ENCODE measurements at regions not wholly inside any gene's neighbourhood (a gene's known extent, or its start where the extent isn't known, plus 50 kb on each side); places are given as distances from the start of the nearest gene placed in this dataset.

- Histone ChIP-seq H3K4me1 (ENCODE audit: control insufficient read depth in 4 of 4, insufficient read depth in 4 of 4, low read length in 3 of 4) (peaks cover 0 to under 1% (median 0%) of the 10 kb centered on the region in 4 donors), H3K27me3 (ENCODE audit: control insufficient read depth in 4 of 4, insufficient read depth in 4 of 4, low read length in 3 of 4) (no peaks in the 10 kb centered on the region), H3K9me3 (ENCODE audit: control insufficient read depth in 4 of 4, low read length in 3 of 4) (no peaks in the 10 kb centered on the region), H3K4me3 (ENCODE audit: low read depth in 1 of 3, low read length in 3 of 3) (no peak overlapping the region), H3K9ac (ENCODE audit: low read depth in 1 of 2, low read length in 2 of 2) (no peak overlapping the region), H3K36me3 (ENCODE audit: control insufficient read depth in 4 of 4, insufficient read depth in 3 of 4, low read depth in 1 of 4, low read length in 3 of 4) (no peaks in the 10 kb centered on the region), H3K27ac (ENCODE audit: low read depth in 1 of 2, low read length in 2 of 2) (no peak overlapping the region)
- no peak for DNase-seq (ENCODE audit: low spot score)
- WGBS: 87% methylated on average over 11 of the region's 11 CpGs
- TF ChIP-seq FOXA2 (IDR thresholded peaks at IDR 0.05): no peak
- TF ChIP-seq CTCF (IDR thresholded peaks at IDR 0.05; ENCODE audit: low read depth, low read length, missing input control): no peak
- TF ChIP-seq NR2F2 (IDR thresholded peaks at IDR 0.05): peak; percentile 23
Measured at GRCh38 chr3:124456506-124456905, 273.7 kb upstream of the UMPS start.

GRCh38 chr3:124459678-124460077, 270.6 kb upstream of the UMPS start:
- no peaks in the 10 kb centered on the region for H3K27me3 ChIP-seq (ENCODE audit: control insufficient read depth in 4 of 4, insufficient read depth in 4 of 4, low read length in 3 of 4)
- TF ChIP-seq CTCF (IDR thresholded peaks at IDR 0.05; ENCODE audit: low read depth, low read length, missing input control) (no peak), YY1 (IDR thresholded peaks at IDR 0.05) (no peak)
- H3K9me3 ChIP-seq (ENCODE audit: control insufficient read depth in 4 of 4, low read length in 3 of 4): no peaks in the 10 kb centered on the region
- H3K27ac ChIP-seq (ENCODE audit: low read depth in 1 of 2, low read length in 2 of 2): no peak overlapping the region
- no peak for DNase-seq (ENCODE audit: low spot score)
- H3K9ac ChIP-seq (ENCODE audit: low read depth in 1 of 2, low read length in 2 of 2): no peak overlapping the region
- WGBS: 89% methylated on average over 2 of the region's 2 CpGs
- no peaks in the 10 kb centered on the region for H3K36me3 ChIP-seq (ENCODE audit: control insufficient read depth in 4 of 4, insufficient read depth in 3 of 4, low read depth in 1 of 4, low read length in 3 of 4)
- H3K4me3 ChIP-seq (ENCODE audit: low read depth in 1 of 3, low read length in 3 of 3): no peak overlapping the region
- H3K4me1 ChIP-seq (ENCODE audit: control insufficient read depth in 4 of 4, insufficient read depth in 4 of 4, low read length in 3 of 4): peaks cover 0 to 12% (median 0%) of the 10 kb centered on the region in 4 donors

GRCh38 chr3:124461126-124461525, 269.1 kb upstream of the UMPS start:
- 94% methylated on average over 2 of the region's 2 CpGs for WGBS
- Histone ChIP-seq H3K9me3 (ENCODE audit: control insufficient read depth in 4 of 4, low read length in 3 of 4) (no peaks in the 10 kb centered on the region), H3K27ac (ENCODE audit: low read depth in 1 of 2, low read length in 2 of 2) (no peak overlapping the region), H3K4me1 (ENCODE audit: control insufficient read depth in 4 of 4, insufficient read depth in 4 of 4, low read length in 3 of 4) (peaks cover 0 to 12% (median 0%) of the 10 kb centered on the region in 4 donors), H3K9ac (ENCODE audit: low read depth in 1 of 2, low read length in 2 of 2) (no peak overlapping the region), H3K36me3 (ENCODE audit: control insufficient read depth in 4 of 4, insufficient read depth in 3 of 4, low read depth in 1 of 4, low read length in 3 of 4) (no peaks in the 10 kb centered on the region), H3K27me3 (ENCODE audit: control insufficient read depth in 4 of 4, insufficient read depth in 4 of 4, low read length in 3 of 4) (no peaks in the 10 kb centered on the region), H3K4me3 (ENCODE audit: low read depth in 1 of 3, low read length in 3 of 3) (no peak overlapping the region)
- no peak for TF ChIP-seq ZBTB33 (IDR thresholded peaks at IDR 0.05)
- TF ChIP-seq MAX (IDR thresholded peaks at IDR 0.05): no peak
- no peak for DNase-seq (ENCODE audit: low spot score)

Data from liver (tissue), 8 donors.